ENCODE measurements at regions not wholly inside any gene's neighbourhood (a gene's known extent, or its start where the extent isn't known, plus 50 kb on each side); places are given as distances from the start of the nearest gene placed in this dataset.
"Not testable (repeated sequence)": the region's sequence is repeated elsewhere in the genome, so short reads cannot be mapped to it uniquely, and the experiment has no call there.

GRCh38 chr2:142380372-142380771 is 249.6 kb upstream of the LRP1B start:
- Histone ChIP-seq H3K36me3 (ENCODE audit: control insufficient read depth in 2 of 2, insufficient read depth in 2 of 2, low read length in 1 of 2) (no peaks in the 10 kb centered on the region), H3K9me3 (ENCODE audit: control insufficient read depth in 2 of 2, insufficient read depth in 1 of 2, low read length in 1 of 2) (no peaks in the 10 kb centered on the region), H3K27me3 (ENCODE audit: control insufficient read depth in 2 of 2, insufficient read depth in 1 of 2, low read length in 1 of 2) (no peaks in the 10 kb centered on the region), H3K4me3 (ENCODE audit: low read length in 2 of 2) (no peak overlapping the region), H3K4me1 (ENCODE audit: control insufficient read depth in 2 of 2, insufficient read depth in 2 of 2, low read length in 2 of 2) (no peaks in the 10 kb centered on the region), H3K27ac (ENCODE audit: low read depth in 1 of 2, low read length in 1 of 2) (no peak overlapping the region)
- DNase-seq (ENCODE audit: low read depth in 6 of 9, low spot score in 9 of 9) = no peak

- not testable (repeated sequence) for H3K4me1 ChIP-seq (ENCODE audit: control insufficient read depth in 2 of 2, insufficient read depth in 2 of 2, low read length in 2 of 2); H3K27me3 ChIP-seq (ENCODE audit: control insufficient read depth in 2 of 2, insufficient read depth in 1 of 2, low read length in 1 of 2); H3K27ac ChIP-seq (ENCODE audit: low read depth in 1 of 2, low read length in 1 of 2); H3K9me3 ChIP-seq (ENCODE audit: control insufficient read depth in 2 of 2, insufficient read depth in 1 of 2, low read length in 1 of 2); H3K36me3 ChIP-seq (ENCODE audit: control insufficient read depth in 2 of 2, insufficient read depth in 2 of 2, low read length in 1 of 2); DNase-seq (ENCODE audit: low read depth in 6 of 9, low spot score in 9 of 9); H3K4me3 ChIP-seq (ENCODE audit: low read length in 2 of 2)
- WGBS = 96% methylated on average over 7 of the region's 7 CpGs
These were observed 231.3 kb upstream of the LRP1B start for GRCh38 chr2:142362069-142362468.

GRCh38 chr2:142347751-142348150 is 216.9 kb upstream of the LRP1B start:
- DNase-seq (ENCODE audit: low read depth in 6 of 9, low spot score in 9 of 9) = no peak
- Histone ChIP-seq H3K27me3 (ENCODE audit: control insufficient read depth in 2 of 2, insufficient read depth in 1 of 2, low read length in 1 of 2) (no peaks in the 10 kb centered on the region), H3K36me3 (ENCODE audit: control insufficient read depth in 2 of 2, insufficient read depth in 2 of 2, low read length in 1 of 2) (no peaks in the 10 kb centered on the region), H3K27ac (ENCODE audit: low read depth in 1 of 2, low read length in 1 of 2) (no peak overlapping the region), H3K4me1 (ENCODE audit: control insufficient read depth in 2 of 2, insufficient read depth in 2 of 2, low read length in 2 of 2) (no peaks in the 10 kb centered on the region), H3K4me3 (ENCODE audit: low read length in 2 of 2) (no peak overlapping the region), H3K9me3 (ENCODE audit: control insufficient read depth in 2 of 2, insufficient read depth in 1 of 2, low read length in 1 of 2) (no peaks in the 10 kb centered on the region)
- WGBS = 93% methylated on average over 1 of the region's 1 CpG

- H3K27me3 ChIP-seq (ENCODE audit: control insufficient read depth in 2 of 2, insufficient read depth in 1 of 2, low read length in 1 of 2) = no peaks in the 10 kb centered on the region
- no peak for DNase-seq (ENCODE audit: low read depth in 6 of 9, low spot score in 9 of 9)
These were observed 208.4 kb upstream of the LRP1B start for GRCh38 chr2:142339261-142339660.

GRCh38 chr2:142332196-142332595 is 201.4 kb upstream of the LRP1B start:
- DNase-seq (ENCODE audit: low read depth in 6 of 9, low spot score in 9 of 9) = no peak
- H3K9me3 ChIP-seq (ENCODE audit: control insufficient read depth in 2 of 2, insufficient read depth in 1 of 2, low read length in 1 of 2) = no peaks in the 10 kb centered on the region
- H3K4me1 ChIP-seq (ENCODE audit: control insufficient read depth in 2 of 2, insufficient read depth in 2 of 2, low read length in 2 of 2) = no peaks in the 10 kb centered on the region
- 81% methylated on average over 2 of the region's 2 CpGs for WGBS
- H3K36me3 ChIP-seq (ENCODE audit: control insufficient read depth in 2 of 2, insufficient read depth in 2 of 2, low read length in 1 of 2) = no peaks in the 10 kb centered on the region
- H3K27ac ChIP-seq (ENCODE audit: low read depth in 1 of 2, low read length in 1 of 2) = no peak overlapping the region
- H3K27me3 ChIP-seq (ENCODE audit: control insufficient read depth in 2 of 2, insufficient read depth in 1 of 2, low read length in 1 of 2) = no peaks in the 10 kb centered on the region
- no peak overlapping the region for H3K4me3 ChIP-seq (ENCODE audit: low read length in 2 of 2)

More at GRCh38 chr2:142339261-142339660, 208.4 kb upstream of the LRP1B start:
- Histone ChIP-seq H3K4me3 (ENCODE audit: low read length in 2 of 2) (no peak overlapping the region), H3K9me3 (ENCODE audit: control insufficient read depth in 2 of 2, insufficient read depth in 1 of 2, low read length in 1 of 2) (no peaks in the 10 kb centered on the region), H3K4me1 (ENCODE audit: control insufficient read depth in 2 of 2, insufficient read depth in 2 of 2, low read length in 2 of 2) (no peaks in the 10 kb centered on the region), H3K27ac (ENCODE audit: low read depth in 1 of 2, low read length in 1 of 2) (no peak overlapping the region), H3K36me3 (ENCODE audit: control insufficient read depth in 2 of 2, insufficient read depth in 2 of 2, low read length in 1 of 2) (no peaks in the 10 kb centered on the region)

- Histone ChIP-seq H3K36me3 (ENCODE audit: control insufficient read depth in 2 of 2, insufficient read depth in 2 of 2, low read length in 1 of 2) (no peaks in the 10 kb centered on the region), H3K4me1 (ENCODE audit: control insufficient read depth in 2 of 2, insufficient read depth in 2 of 2, low read length in 2 of 2) (no peaks in the 10 kb centered on the region), H3K27me3 (ENCODE audit: control insufficient read depth in 2 of 2, insufficient read depth in 1 of 2, low read length in 1 of 2) (no peaks in the 10 kb centered on the region), H3K4me3 (ENCODE audit: low read length in 2 of 2) (no peak overlapping the region), H3K9me3 (ENCODE audit: control insufficient read depth in 2 of 2, insufficient read depth in 1 of 2, low read length in 1 of 2) (no peaks in the 10 kb centered on the region), H3K27ac (ENCODE audit: low read depth in 1 of 2, low read length in 1 of 2) (no peak overlapping the region)
- WGBS = 98% methylated on average over 1 of the region's 1 CpG
- no peak for DNase-seq (ENCODE audit: low read depth in 6 of 9, low spot score in 9 of 9)
These were observed 199.6 kb upstream of the LRP1B start for GRCh38 chr2:142330458-142330857.

GRCh38 chr2:142325870-142326269 is 195.1 kb upstream of the LRP1B start:
- Histone ChIP-seq H3K27me3 (ENCODE audit: control insufficient read depth in 2 of 2, insufficient read depth in 1 of 2, low read length in 1 of 2) (no peaks in the 10 kb centered on the region), H3K4me3 (ENCODE audit: low read length in 2 of 2) (no peak overlapping the region), H3K4me1 (ENCODE audit: control insufficient read depth in 2 of 2, insufficient read depth in 2 of 2, low read length in 2 of 2) (no peaks in the 10 kb centered on the region), H3K36me3 (ENCODE audit: control insufficient read depth in 2 of 2, insufficient read depth in 2 of 2, low read length in 1 of 2) (no peaks in the 10 kb centered on the region), H3K27ac (ENCODE audit: low read depth in 1 of 2, low read length in 1 of 2) (no peak overlapping the region), H3K9me3 (ENCODE audit: control insufficient read depth in 2 of 2, insufficient read depth in 1 of 2, low read length in 1 of 2) (no peaks in the 10 kb centered on the region)
- no peak for DNase-seq (ENCODE audit: low read depth in 6 of 9, low spot score in 9 of 9)

- DNase-seq (ENCODE audit: low read depth in 6 of 9, low spot score in 9 of 9) = no peak
- Histone ChIP-seq H3K27ac (ENCODE audit: low read depth in 1 of 2, low read length in 1 of 2) (no peak overlapping the region), H3K4me3 (ENCODE audit: low read length in 2 of 2) (no peak overlapping the region), H3K9me3 (ENCODE audit: control insufficient read depth in 2 of 2, insufficient read depth in 1 of 2, low read length in 1 of 2) (no peaks in the 10 kb centered on the region), H3K4me1 (ENCODE audit: control insufficient read depth in 2 of 2, insufficient read depth in 2 of 2, low read length in 2 of 2) (no peaks in the 10 kb centered on the region), H3K36me3 (ENCODE audit: control insufficient read depth in 2 of 2, insufficient read depth in 2 of 2, low read length in 1 of 2) (no peaks in the 10 kb centered on the region), H3K27me3 (ENCODE audit: control insufficient read depth in 2 of 2, insufficient read depth in 1 of 2, low read length in 1 of 2) (no peaks in the 10 kb centered on the region)
- WGBS = 94% methylated on average over 1 of the region's 1 CpG
These were observed 192.4 kb upstream of the LRP1B start for GRCh38 chr2:142323206-142323605.

GRCh38 chr2:142321706-142322280 is 191.0 kb upstream of the LRP1B start:
- Histone ChIP-seq H3K27me3 (ENCODE audit: control insufficient read depth in 2 of 2, insufficient read depth in 1 of 2, low read length in 1 of 2) (no peaks in the 10 kb centered on the region), H3K27ac (ENCODE audit: low read depth in 1 of 2, low read length in 1 of 2) (no peak overlapping the region), H3K9me3 (ENCODE audit: control insufficient read depth in 2 of 2, insufficient read depth in 1 of 2, low read length in 1 of 2) (no peaks in the 10 kb centered on the region), H3K36me3 (ENCODE audit: control insufficient read depth in 2 of 2, insufficient read depth in 2 of 2, low read length in 1 of 2) (no peaks in the 10 kb centered on the region), H3K4me3 (ENCODE audit: low read length in 2 of 2) (no peak overlapping the region), H3K4me1 (ENCODE audit: control insufficient read depth in 2 of 2, insufficient read depth in 2 of 2, low read length in 2 of 2) (no peaks in the 10 kb centered on the region)
- 74% methylated on average over 1 of the region's 1 CpG for WGBS
- no peak for DNase-seq (ENCODE audit: low read depth in 6 of 9, low spot score in 9 of 9)

GRCh38 chr2:142320067-142320466 is 189.3 kb upstream of the LRP1B start:
- Histone ChIP-seq H3K4me1 (ENCODE audit: control insufficient read depth in 2 of 2, insufficient read depth in 2 of 2, low read length in 2 of 2) (no peaks in the 10 kb centered on the region), H3K27me3 (ENCODE audit: control insufficient read depth in 2 of 2, insufficient read depth in 1 of 2, low read length in 1 of 2) (no peaks in the 10 kb centered on the region), H3K4me3 (ENCODE audit: low read length in 2 of 2) (no peak overlapping the region), H3K27ac (ENCODE audit: low read depth in 1 of 2, low read length in 1 of 2) (no peak overlapping the region), H3K9me3 (ENCODE audit: control insufficient read depth in 2 of 2, insufficient read depth in 1 of 2, low read length in 1 of 2) (no peaks in the 10 kb centered on the region), H3K36me3 (ENCODE audit: control insufficient read depth in 2 of 2, insufficient read depth in 2 of 2, low read length in 1 of 2) (no peaks in the 10 kb centered on the region)
- 96% methylated on average over 1 of the region's 1 CpG for WGBS
- DNase-seq (ENCODE audit: low read depth in 6 of 9, low spot score in 9 of 9) = no peak

Data from thymus (tissue), 11 donors.